HG03045 (cell line): ENCODE measurements at regions not wholly inside any gene's neighbourhood (a gene's known extent, or its start where the extent isn't known, plus 50 kb on each side); places are given as distances from the start of the nearest gene placed in this dataset.

Experiments
- ATAC-seq: cut with Tn5 transposase; IDR thresholded peaks from one replicate; pipeline ENCODE4 v1.9.1; 2021; ENCODE audit warnings: mild to moderate bottlenecking, moderate library complexity; ENCODE audit not compliant: unreplicated experiment

GRCh38 chr11:91199866-91200265 is 977.0 kb upstream of the CHORDC1 start:
- ATAC-seq = no peak

DNA sequence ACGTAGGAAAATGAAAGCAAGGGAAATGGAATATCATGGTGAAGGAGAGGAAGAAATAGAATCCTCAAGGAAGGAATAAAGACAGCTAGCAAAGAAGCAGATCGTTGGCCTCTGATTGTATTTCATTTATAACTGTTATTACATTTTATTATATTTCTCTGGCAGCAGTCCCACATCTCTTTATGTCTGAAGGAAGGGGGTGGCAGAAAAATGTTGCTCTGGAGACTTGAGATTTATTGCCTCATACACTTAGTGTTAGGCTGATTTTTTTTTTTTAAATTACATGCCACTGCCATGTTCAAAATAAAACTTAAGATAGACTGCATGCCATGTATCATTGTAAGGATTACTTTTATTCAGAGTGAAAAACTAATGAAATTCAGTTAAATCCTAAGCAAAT is 971.7 kb upstream of the CHORDC1 start:
- no peak for ATAC-seq

DNA sequence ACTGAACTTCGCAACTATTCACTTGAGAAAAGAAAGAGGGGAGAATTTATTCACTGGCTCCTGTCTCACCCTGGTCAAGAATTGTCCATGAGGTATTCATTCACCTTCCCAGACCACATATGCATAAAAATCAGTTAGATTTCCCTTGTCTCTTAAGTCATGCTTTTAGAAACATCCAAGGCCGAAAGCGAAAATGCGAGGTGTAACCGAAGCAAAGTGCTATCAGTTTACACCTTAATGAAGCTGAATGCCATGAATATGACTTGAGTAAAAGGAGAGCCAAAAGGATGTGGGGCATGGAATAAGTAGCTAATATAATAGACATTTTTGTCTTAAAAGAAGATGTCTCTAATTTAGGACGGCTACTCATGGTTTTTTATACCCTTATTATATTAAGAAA is 965.6 kb upstream of the CHORDC1 start:
- ATAC-seq = no peak

DNA sequence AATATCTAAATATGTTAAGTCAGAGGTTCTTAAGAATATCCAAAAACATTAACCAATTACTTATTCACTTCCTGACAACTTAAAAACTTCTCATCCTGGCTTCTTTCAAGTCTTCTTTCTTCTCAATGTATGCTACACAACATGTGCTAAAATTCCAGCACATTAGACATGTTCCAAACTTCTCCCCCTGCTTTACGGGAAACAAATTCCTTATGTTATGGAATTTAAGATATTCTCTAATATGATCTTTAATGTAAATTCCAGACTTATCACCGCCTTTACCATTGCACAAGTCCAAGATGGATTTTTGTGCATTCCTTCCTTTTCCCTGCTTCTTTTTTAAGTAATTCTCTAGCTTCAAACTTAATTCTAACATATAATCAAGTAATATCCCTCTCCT is 964.5 kb upstream of the CHORDC1 start:
- no peak for ATAC-seq

DNA sequence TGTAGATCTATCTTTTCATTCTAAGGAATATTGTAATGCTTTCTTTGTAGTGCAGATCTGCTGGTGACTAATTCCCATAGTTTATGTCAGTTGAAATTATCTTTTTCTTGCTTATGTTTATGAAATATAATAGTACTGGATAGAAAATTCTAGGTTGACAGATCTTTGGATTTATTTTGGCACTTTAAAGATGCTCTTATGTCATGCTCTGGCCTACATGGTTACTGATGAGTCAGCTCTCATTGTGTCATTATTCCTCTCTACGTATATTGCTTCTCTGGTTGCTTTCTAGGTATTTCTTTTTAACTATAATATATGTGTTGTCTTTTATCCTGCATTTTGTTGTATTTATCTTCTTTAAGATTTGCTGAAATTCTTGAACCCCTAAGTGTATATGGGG is 955.5 kb upstream of the CHORDC1 start:
- no peak for ATAC-seq

- ATAC-seq = no peak
These were observed 951.9 kb upstream of the CHORDC1 start for GRCh38 chr11:91174734-91175133.

GRCh38 chr11:91174193-91174592 is 951.3 kb upstream of the CHORDC1 start:
- no peak for ATAC-seq

DNA sequence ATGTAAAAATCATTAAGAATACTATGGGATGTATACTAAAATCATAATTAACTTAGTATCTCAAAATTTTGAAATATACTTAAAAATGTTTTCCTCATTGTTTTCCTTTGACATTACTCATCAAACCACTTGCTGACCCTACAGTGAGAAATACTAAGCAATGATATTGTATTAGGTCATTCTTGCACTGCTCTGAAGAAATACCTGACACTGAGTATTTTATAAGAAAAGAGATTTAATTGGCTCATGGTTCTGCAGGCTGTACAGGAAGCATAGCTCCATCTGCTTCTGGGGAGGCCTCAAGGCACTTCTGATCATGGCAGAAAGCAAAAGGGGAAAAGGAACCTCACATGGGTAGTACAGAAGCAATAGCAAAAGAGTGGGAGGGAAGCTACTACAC is 950.9 kb upstream of the CHORDC1 start:
- no peak for ATAC-seq

DNA sequence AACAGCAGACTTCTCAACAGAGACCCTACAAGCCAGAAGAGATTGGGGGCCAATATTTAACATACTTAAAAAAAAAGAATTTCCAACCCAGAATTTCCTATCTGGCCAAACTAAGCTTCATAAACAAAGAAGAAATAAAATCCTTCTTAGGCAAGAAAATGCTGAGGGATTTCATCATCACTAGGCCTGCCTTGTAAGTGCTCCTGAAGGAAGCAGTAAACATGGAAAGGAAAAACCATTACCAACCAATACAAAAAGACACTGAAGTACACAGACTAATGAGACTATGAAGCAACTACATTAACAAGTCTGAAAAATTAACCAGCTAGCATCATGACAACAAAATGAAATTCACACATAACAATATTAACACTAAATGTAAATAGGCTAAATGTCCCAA is 947.9 kb upstream of the CHORDC1 start:
- no peak for ATAC-seq

GRCh38 chr11:91164452-91164822 is 941.6 kb upstream of the CHORDC1 start:
- no peak for ATAC-seq

DNA sequence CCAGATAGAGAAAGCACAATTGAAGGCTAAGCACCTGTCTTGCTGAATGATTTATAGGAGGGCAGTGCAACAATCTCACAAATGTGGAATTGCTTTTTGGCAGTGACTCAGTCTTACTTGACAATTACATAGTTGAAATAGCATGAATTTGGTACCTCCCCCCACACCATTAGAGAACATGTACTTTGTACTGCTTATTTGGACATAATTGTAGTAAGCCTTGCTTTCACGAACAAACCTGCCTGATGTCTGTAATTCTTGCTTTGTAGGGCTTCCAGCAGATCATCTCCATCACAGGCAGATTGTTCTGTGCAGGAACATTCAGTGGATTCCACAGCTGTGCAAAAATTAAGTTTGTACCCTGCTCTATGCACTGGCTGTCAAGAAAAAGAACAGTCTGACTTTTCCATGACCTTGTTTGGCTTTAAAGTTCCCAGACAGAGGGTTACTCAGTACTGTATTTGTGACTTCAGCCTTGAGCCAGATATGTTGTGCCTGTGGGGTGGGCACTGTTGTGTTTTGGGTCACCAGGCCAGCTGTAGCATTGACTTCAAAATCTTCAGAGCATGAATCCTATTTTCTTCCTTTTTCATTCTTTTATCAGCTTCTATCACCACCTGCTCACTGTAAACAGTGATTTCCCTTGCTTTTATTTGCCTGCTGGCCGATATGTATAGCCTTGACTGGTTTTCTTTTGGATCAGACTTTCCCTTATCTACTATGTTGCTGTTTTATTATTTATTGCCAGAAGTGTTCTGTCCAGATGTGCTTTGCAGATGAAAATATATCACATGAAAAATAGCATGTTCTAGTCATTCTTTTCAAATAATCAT is 941.0 kb upstream of the CHORDC1 start:
- ATAC-seq = no peak

GRCh38 chr11:91160661-91161060 is 937.8 kb upstream of the CHORDC1 start:
- no peak for ATAC-seq

- no peak for ATAC-seq
These were observed 936.2 kb upstream of the CHORDC1 start for GRCh38 chr11:91158891-91159537.

GRCh38 chr11:91158297-91158696 is 935.4 kb upstream of the CHORDC1 start:
- no peak for ATAC-seq

GRCh38 chr11:91156041-91156440 is 933.2 kb upstream of the CHORDC1 start:
- no peak for ATAC-seq

- ATAC-seq = no peak
These were observed 925.0 kb upstream of the CHORDC1 start for GRCh38 chr11:91147885-91148284.

DNA sequence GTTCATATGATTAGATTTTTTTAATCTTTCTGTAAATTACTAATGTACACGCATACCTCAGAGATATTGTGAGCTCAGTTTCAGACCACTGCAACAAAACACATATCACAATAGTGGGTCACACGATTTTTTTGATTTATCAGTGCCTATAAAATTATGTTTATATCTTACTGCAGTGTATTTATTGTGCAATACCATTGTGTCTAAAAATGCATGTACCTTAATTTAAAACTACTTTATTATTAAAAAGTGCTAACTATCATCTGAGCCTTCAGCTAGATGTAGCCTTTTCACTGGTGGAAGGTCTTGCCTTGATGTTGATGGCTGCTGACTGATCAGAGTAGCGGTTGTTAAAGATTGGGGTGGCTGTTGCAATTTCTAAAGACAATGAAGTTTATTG is 918.8 kb upstream of the CHORDC1 start:
- ATAC-seq = no peak

GRCh38 chr11:91136631-91137030 is 913.8 kb upstream of the CHORDC1 start:
- no peak for ATAC-seq

DNA sequence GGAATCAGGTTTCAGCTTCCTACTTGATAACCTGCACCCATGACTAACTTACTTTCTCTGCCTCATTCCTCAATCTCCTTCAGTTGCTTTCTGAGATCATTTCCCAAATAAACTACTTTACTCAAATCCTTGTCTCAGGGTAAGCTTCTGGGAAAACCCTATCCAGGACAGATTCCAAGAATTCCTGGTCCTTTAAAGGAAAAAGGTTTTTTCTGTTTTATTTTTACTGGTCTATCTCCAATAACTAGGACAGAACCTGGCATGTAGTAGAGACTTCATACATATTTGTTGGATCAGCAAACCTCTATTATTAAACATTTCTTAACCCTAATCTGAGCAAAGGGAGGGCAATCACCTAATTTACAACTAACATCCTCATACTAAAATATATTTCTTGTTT is 910.5 kb upstream of the CHORDC1 start:
- no peak for ATAC-seq

- ATAC-seq = no peak
These were observed 906.7 kb upstream of the CHORDC1 start for GRCh38 chr11:91129596-91129995.

- ATAC-seq = no peak
These were observed 901.5 kb upstream of the CHORDC1 start for GRCh38 chr11:91124363-91124762.

DNA sequence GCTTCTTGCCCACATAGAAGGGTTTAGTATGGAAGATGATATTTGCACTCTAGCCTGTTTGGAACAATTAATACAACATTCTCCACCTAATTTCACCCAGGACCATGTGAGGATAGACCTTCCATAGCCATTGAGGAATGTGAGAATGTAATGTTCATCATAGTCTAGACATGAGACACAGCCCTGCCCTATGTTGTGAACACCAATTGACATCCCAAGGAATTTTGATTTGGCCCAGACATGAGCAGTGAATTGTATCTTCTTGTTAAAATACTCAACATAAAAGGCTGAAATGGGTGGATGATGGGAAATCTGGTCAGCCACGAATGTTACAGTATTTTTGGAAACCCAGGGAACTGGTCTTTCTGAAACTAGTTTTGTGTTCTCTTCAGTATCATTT is 892.3 kb upstream of the CHORDC1 start:
- ATAC-seq = no peak

- ATAC-seq = no peak
These were observed 881.4 kb upstream of the CHORDC1 start for GRCh38 chr11:91104237-91104636.
